Esophagus muscularis mucosa (tissue), 3 donors: ENCODE measurements at regions not wholly inside any gene's neighbourhood (a gene's known extent, or its start where the extent isn't known, plus 50 kb on each side); places are given as distances from the start of the nearest gene placed in this dataset.

Source experiments
- CTCF ChIP-seq, 3 experiments: fragments of 200-600 bp in 2 of 3; fragments of 450-650 bp in 1 of 3; sonication (generic) in 2 of 3; IDR thresholded peaks; one replicate each; pipeline ENCODE4 v1.5.1; 2017 to 2019; ENCODE audit warnings: antibody characterized with exemption in 3 of 3, mild to moderate bottlenecking in 2 of 3, moderate library complexity in 1 of 3
- POLR2A ChIP-seq: fragments of 450-650 bp; IDR thresholded peaks from one replicate; pipeline ENCODE4 v1.6.1; 2017; ENCODE audit warnings: antibody characterized with exemption, moderate library complexity, mild to moderate bottlenecking, low read depth

- TF ChIP-seq CTCF (IDR thresholded peaks at IDR 0.05) (no peak), POLR2A (no peak)
Observed at GRCh38 chr9:135015565-135015964, 71.9 kb upstream of the OLFM1 start.
